ENCODE measurements at regions not wholly inside any gene's neighbourhood (a gene's known extent, or its start where the extent isn't known, plus 50 kb on each side); places are given as distances from the start of the nearest gene placed in this dataset.

DNA sequence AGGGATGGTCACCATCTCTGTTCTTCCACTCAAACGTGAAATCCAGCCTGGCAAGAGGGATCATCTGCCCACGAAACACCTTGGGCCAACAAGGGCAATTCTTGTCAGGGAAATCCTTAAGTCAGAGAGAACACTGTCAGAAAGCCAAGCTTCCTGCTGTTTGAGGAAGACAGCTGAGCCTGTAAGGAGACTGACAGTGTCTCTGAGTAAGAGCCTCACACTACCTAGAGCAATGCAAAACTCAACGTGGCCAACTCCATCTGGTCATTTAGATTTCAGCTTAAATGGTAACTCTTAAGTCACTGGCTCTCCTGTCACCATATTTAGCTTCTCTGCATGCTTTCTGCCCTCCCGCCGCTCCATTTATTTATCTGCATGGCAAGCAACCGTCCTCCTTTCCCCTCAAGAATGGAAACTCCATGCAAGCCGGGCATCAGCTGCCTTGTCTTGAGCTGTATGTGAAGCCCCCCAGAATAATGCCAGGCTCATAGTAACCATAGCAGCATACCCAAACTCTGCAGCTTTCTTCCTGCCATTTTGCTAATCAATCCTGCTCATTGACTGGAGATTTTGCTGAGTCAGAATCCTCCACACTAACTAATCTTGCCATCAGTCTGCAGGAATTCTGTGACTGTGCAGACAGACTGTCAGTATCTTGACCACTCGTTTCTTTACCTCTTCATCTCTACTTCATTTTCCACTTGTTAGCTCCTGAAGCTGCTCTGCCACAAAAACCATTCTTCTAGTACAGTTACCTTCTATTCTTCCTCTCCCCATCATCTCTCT, 159.8 kb downstream of the IRS2 start:
- no peak overlapping the region for H3K4me3 ChIP-seq (ENCODE audit: low read length)
- no peak overlapping the region for H2AFZ ChIP-seq (ENCODE audit: low read depth, low read length)
- no peaks in the 10 kb centered on the region for H3K9me3 ChIP-seq (ENCODE audit: low read length)

DNA sequence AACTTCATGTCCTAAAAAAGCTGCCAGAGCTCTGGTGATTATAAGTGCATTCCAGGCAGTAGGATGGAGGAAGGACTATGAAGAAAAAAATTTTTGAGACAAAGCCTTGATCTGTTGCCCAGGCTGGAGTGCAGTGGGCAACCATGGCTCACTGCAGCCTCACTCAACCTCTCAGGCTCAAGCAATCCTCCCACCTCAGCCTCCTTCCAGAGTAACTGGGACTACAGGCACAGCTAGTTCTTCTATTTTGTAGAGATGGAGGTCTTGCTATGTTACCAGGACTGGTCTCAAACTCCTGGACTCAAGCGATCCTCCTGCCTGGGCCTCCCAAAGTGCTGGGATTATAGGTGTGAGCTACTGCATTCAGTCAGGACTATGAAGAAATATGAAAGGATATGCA, 161.2 kb downstream of the IRS2 start:
- no peaks in the 10 kb centered on the region for H3K4me1 ChIP-seq (ENCODE audit: insufficient read depth, low read length)
- no peak overlapping the region for H3K4me3 ChIP-seq (ENCODE audit: low read length)
- no peaks in the 10 kb centered on the region for H3K27me3 ChIP-seq (ENCODE audit: insufficient read depth, low read length)
- H2AFZ ChIP-seq (ENCODE audit: low read depth, low read length): no peak overlapping the region
- H3K36me3 ChIP-seq (ENCODE audit: insufficient read depth, low read length): no peaks in the 10 kb centered on the region
- no peaks in the 10 kb centered on the region for H3K9me3 ChIP-seq (ENCODE audit: low read length)

More for the DNA sequence above, 159.8 kb downstream of the IRS2 start:
- Histone ChIP-seq H3K4me1 (ENCODE audit: insufficient read depth, low read length) (no peaks in the 10 kb centered on the region), H3K36me3 (ENCODE audit: insufficient read depth, low read length) (no peaks in the 10 kb centered on the region), H3K27me3 (ENCODE audit: insufficient read depth, low read length) (no peaks in the 10 kb centered on the region)

DNA sequence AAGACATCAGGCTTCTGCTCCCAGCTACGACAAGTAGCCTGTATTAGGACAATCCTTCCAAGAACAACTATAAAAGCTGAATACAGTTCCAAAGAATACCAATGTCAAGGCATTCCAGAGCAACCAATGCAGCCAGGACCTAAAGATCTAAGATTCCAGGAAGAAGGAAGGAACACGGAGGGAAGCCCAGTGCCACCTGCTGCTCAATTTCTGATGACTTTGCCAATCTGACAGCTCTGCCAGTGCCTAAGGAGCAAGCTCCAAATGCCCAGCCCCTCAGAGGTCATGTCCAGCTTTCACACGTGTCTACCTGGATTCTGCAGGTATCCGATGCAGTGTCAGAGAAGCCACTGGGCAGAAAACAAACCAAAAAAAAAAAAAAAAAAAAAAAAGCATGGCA, 164.4 kb downstream of the IRS2 start:
- Histone ChIP-seq H3K27me3 (ENCODE audit: insufficient read depth, low read length) (no peaks in the 10 kb centered on the region), H2AFZ (ENCODE audit: low read depth, low read length) (no peak overlapping the region), H3K4me1 (ENCODE audit: insufficient read depth, low read length) (no peaks in the 10 kb centered on the region), H3K36me3 (ENCODE audit: insufficient read depth, low read length) (no peaks in the 10 kb centered on the region), H3K4me3 (ENCODE audit: low read length) (no peak overlapping the region), H3K9me3 (ENCODE audit: low read length) (no peaks in the 10 kb centered on the region)

DNA sequence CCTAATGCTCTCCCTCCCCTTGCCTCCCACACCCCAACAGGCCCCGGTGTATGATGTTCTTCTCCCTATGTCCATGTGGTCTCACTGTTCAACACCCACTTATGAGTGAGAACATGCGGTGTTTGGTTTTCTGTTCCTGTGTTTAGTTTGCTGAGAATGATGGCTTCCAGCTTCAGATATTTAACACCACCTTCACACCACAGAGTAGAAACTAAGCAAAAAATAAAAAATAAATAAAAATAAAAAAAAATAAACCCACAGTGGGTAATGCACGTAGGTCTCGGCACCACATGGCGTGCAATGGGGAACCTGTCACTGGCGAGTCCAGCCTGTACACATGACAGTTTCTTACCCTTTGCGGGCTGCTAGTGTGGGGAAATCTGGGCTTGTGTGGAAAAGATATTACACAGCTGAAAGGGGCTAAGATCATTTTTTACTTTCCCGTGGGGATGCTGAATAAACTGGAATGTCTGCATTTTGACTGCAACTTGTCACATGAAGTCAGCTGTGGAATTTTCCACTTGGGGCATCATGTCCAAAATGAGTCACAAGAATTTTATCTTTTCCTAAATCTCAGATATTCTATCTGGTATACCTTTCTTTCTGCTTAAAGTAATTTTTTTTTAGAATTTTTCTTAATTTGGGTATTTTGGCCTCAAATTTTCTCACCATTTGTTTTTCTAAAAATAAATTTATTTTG, 170.5 kb downstream of the IRS2 start:
- H3K9me3 ChIP-seq (ENCODE audit: low read length): no peaks in the 10 kb centered on the region
- no peaks in the 10 kb centered on the region for H3K4me1 ChIP-seq (ENCODE audit: insufficient read depth, low read length)
- H3K4me3 ChIP-seq (ENCODE audit: low read length): no peak overlapping the region

GRCh38 chr13:109611912-109612691, 174.3 kb downstream of the IRS2 start:
- H3K4me3 ChIP-seq (ENCODE audit: low read length): no peak overlapping the region
- H3K4me1 ChIP-seq (ENCODE audit: insufficient read depth, low read length): no peaks in the 10 kb centered on the region
- no peak overlapping the region for H2AFZ ChIP-seq (ENCODE audit: low read depth, low read length)
- H3K36me3 ChIP-seq (ENCODE audit: insufficient read depth, low read length): no peaks in the 10 kb centered on the region
- no peaks in the 10 kb centered on the region for H3K27me3 ChIP-seq (ENCODE audit: insufficient read depth, low read length)
- peaks cover 2% of the 10 kb centered on the region for H3K9me3 ChIP-seq (ENCODE audit: low read length)

More for the DNA sequence above, 170.5 kb downstream of the IRS2 start:
- no peak overlapping the region for H2AFZ ChIP-seq (ENCODE audit: low read depth, low read length)
- H3K36me3 ChIP-seq (ENCODE audit: insufficient read depth, low read length): no peaks in the 10 kb centered on the region
- H3K27me3 ChIP-seq (ENCODE audit: insufficient read depth, low read length): no peaks in the 10 kb centered on the region

DNA sequence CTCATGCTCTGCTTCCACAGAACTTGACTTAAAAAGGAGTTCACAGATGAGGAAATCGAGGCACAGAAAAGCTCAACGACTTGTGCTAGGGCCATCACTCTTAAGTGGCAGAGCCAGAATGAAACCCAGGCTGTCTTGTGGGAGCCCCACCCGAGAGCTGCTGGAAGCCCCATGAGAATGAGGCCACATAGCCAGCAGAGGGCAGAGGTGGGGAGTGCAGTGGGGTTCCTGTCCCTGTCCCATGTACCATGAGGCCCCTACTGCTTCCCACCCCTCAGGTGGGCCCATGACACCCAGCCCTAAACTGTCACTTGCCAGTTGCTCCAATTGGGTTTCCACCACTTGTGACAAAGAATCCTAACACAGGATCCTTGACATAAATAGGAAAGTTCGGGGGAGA, 175.9 kb downstream of the IRS2 start:
- no peaks in the 10 kb centered on the region for H3K36me3 ChIP-seq (ENCODE audit: insufficient read depth, low read length)
- H3K9me3 ChIP-seq (ENCODE audit: low read length): peaks cover 2% of the 10 kb centered on the region
- no peak overlapping the region for H2AFZ ChIP-seq (ENCODE audit: low read depth, low read length)
- H3K4me3 ChIP-seq (ENCODE audit: low read length): no peak overlapping the region
- H3K4me1 ChIP-seq (ENCODE audit: insufficient read depth, low read length): no peaks in the 10 kb centered on the region
- H3K27me3 ChIP-seq (ENCODE audit: insufficient read depth, low read length): no peaks in the 10 kb centered on the region

- Histone ChIP-seq H3K4me1 (ENCODE audit: insufficient read depth, low read length) (no peaks in the 10 kb centered on the region), H3K36me3 (ENCODE audit: insufficient read depth, low read length) (no peaks in the 10 kb centered on the region), H2AFZ (ENCODE audit: low read depth, low read length) (no peak overlapping the region), H3K4me3 (ENCODE audit: low read length) (no peak overlapping the region), H3K9me3 (ENCODE audit: low read length) (peaks cover 2% of the 10 kb centered on the region), H3K27me3 (ENCODE audit: insufficient read depth, low read length) (no peaks in the 10 kb centered on the region)
These were observed 177.9 kb downstream of the IRS2 start for GRCh38 chr13:109608503-109608902.

DNA sequence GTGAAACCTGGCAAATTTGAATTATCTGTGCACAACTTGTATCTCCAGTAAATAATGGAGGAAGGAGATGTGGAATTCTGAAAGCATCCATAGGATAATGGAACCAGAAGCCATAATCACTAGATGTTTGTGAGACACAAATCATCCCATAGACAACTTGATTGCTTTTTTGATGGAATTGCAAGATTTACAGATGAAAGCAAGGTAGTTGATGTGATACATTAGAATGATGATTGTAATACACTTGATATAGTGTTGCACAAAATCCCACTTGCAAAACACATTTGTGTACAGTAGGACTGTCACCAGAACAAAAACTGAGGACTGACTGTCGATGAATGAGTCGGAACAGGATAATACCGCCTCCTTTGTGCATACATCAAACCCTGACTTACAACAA, 178.3 kb downstream of the IRS2 start:
- H3K4me3 ChIP-seq (ENCODE audit: low read length): no peak overlapping the region
- no peaks in the 10 kb centered on the region for H3K27me3 ChIP-seq (ENCODE audit: insufficient read depth, low read length)
- H2AFZ ChIP-seq (ENCODE audit: low read depth, low read length): no peak overlapping the region
- H3K4me1 ChIP-seq (ENCODE audit: insufficient read depth, low read length): no peaks in the 10 kb centered on the region
- H3K36me3 ChIP-seq (ENCODE audit: insufficient read depth, low read length): no peaks in the 10 kb centered on the region
- H3K9me3 ChIP-seq (ENCODE audit: low read length): peaks cover 2% of the 10 kb centered on the region

- Histone ChIP-seq H2AFZ (ENCODE audit: low read depth, low read length) (no peak overlapping the region), H3K4me1 (ENCODE audit: insufficient read depth, low read length) (no peaks in the 10 kb centered on the region), H3K27me3 (ENCODE audit: insufficient read depth, low read length) (no peaks in the 10 kb centered on the region), H3K36me3 (ENCODE audit: insufficient read depth, low read length) (no peaks in the 10 kb centered on the region), H3K4me3 (ENCODE audit: low read length) (no peak overlapping the region), H3K9me3 (ENCODE audit: low read length) (peaks cover 2% of the 10 kb centered on the region)
These were observed 179.9 kb downstream of the IRS2 start for GRCh38 chr13:109606520-109606919.

- no peaks in the 10 kb centered on the region for H3K36me3 ChIP-seq (ENCODE audit: insufficient read depth, low read length)
- no peak overlapping the region for H3K4me3 ChIP-seq (ENCODE audit: low read length)
- H3K27me3 ChIP-seq (ENCODE audit: insufficient read depth, low read length): no peaks in the 10 kb centered on the region
- no peaks in the 10 kb centered on the region for H3K4me1 ChIP-seq (ENCODE audit: insufficient read depth, low read length)
- H3K9me3 ChIP-seq (ENCODE audit: low read length): peaks cover 2% of the 10 kb centered on the region
- no peak overlapping the region for H2AFZ ChIP-seq (ENCODE audit: low read depth, low read length)
These were observed 180.5 kb downstream of the IRS2 start for GRCh38 chr13:109605846-109606245.

DNA sequence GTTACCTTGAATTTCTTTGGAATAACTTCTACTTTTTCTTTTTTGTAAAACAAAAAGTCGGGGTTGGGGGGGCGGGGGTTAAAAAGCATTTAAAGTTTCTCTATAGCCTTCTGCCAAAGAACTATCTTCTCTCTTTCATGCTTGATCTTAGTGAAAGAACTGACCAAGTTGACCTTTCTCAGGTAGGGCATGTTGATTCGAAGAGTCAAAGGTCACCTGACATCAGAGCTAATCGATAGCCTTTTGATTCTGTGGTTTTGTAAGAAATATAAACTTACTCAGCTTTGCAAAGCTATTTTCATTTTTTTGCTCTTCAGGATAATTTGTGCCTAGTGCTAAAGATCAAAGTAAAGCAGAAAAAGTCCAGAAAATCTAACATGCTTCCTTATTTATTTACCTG, 181.5 kb downstream of the IRS2 start:
- H3K4me1 ChIP-seq (ENCODE audit: insufficient read depth, low read length): no peaks in the 10 kb centered on the region
- H3K27me3 ChIP-seq (ENCODE audit: insufficient read depth, low read length): no peaks in the 10 kb centered on the region
- peaks cover 2% of the 10 kb centered on the region for H3K9me3 ChIP-seq (ENCODE audit: low read length)
- no peak overlapping the region for H3K4me3 ChIP-seq (ENCODE audit: low read length)
- H3K36me3 ChIP-seq (ENCODE audit: insufficient read depth, low read length): no peaks in the 10 kb centered on the region
- H2AFZ ChIP-seq (ENCODE audit: low read depth, low read length): no peak overlapping the region

DNA sequence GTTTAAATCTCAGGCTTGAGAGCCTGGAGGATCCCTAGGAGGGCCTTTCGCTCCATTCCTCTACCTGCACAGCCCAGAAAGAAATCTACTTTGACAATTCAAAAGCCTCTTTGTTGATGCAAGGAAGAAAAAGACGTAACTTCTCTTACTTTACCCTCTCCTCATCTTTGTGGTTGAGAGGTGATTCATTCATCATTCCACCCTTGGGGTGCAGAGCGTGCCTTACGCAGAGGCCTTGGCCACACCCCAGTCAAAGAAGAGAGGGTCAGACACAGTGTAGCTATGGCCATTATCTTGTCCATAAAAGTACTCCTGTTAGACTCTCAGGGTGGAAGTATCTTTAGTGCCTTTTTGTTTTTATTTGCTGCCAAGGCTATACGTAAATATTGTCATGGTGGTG, 184.0 kb downstream of the IRS2 start:
- Histone ChIP-seq H3K9me3 (ENCODE audit: low read length) (no peaks in the 10 kb centered on the region), H3K36me3 (ENCODE audit: insufficient read depth, low read length) (no peaks in the 10 kb centered on the region), H3K4me1 (ENCODE audit: insufficient read depth, low read length) (no peaks in the 10 kb centered on the region), H3K27me3 (ENCODE audit: insufficient read depth, low read length) (no peaks in the 10 kb centered on the region), H3K4me3 (ENCODE audit: low read length) (no peak overlapping the region), H2AFZ (ENCODE audit: low read depth, low read length) (no peak overlapping the region)
